Adrenal gland (tissue), 9 donors: ENCODE measurements at regions not wholly inside any gene's neighbourhood (a gene's known extent, or its start where the extent isn't known, plus 50 kb on each side); places are given as distances from the start of the nearest gene placed in this dataset.

Experiments
- DNase-seq, 7 donors: peaks; one replicate each; pipeline ENCODE4 v3.0.0-alpha.2; 2019 to 2020
- H3K27ac ChIP-seq, 5 donors: fragments of 200-600 bp; sonication (generic) in 4 of 5; 1 replicate in 3 of 5; 2 replicates in 2 of 5; pipeline versions ENCODE4 v1.5.1 to v1.8.0; 2016 to 2020; ENCODE audit warnings: mild to moderate bottlenecking in 1 of 5
- H3K27me3 ChIP-seq: fragments of 200-600 bp; 2 replicates; pipeline ENCODE4 v1.8.0; 2021
- H3K36me3 ChIP-seq, 2 donors: fragments of 200-600 bp; replicated peaks in 1 of 2; 1 replicate in 1 of 2; 2 replicates in 1 of 2; pipeline versions ENCODE4 v1.5.1 to v1.8.0; 2018 to 2022
- H3K4me1 ChIP-seq, 2 donors: fragments of 200-600 bp; replicated peaks in 1 of 2; 1 replicate in 1 of 2; 2 replicates in 1 of 2; pipeline versions ENCODE4 v1.5.1 to v1.8.0; 2018 to 2021
- H3K4me3 ChIP-seq, 4 donors: fragments of 200-600 bp; sonication (generic) in 3 of 4; one replicate each; pipeline ENCODE4 v1.5.1; 2016 to 2018
- H3K9me3 ChIP-seq, 3 donors: fragments of 200-600 bp; sonication (generic) in 1 of 3; replicated peaks in 1 of 3; 1 replicate in 2 of 3; 2 replicates in 1 of 3; pipeline versions ENCODE4 v1.5.1 to v1.8.0; 2016 to 2021
- POLR2A ChIP-seq, 2 donors: fragments of 450-650 bp; IDR thresholded peaks; one replicate each; pipeline ENCODE4 v1.6.1; 2017; ENCODE audit warnings: antibody characterized with exemption in 2 of 2, mild to moderate bottlenecking in 2 of 2, moderate library complexity in 1 of 2
- WGBS, 4 donors: extraction: QIAGEN DNeasy Blood & Tissue Kit in 2 of 4; methylation state at CpG; one replicate each; pipeline versions ENCODE4 v1.1.5 to v1.1.7; 2013 to 2017; 5-methylcytosine and 5-hydroxymethylcytosine counted together
- intact Hi-C, 2 donors: fragments of 100-400 bp; cut with DNase I; formaldehyde crosslinking; loops; one replicate each; pipeline versions ENCODE4 v1.14.1 to v1.15.0; 2022 to 2023
- TF ChIP-seq, protein P1 (sequence below), 6 experiments: fragments of 450-650 bp in 4 of 6; fragments of 200-600 bp in 2 of 6; sonication (generic) in 1 of 6; IDR thresholded peaks; 1 replicate in 5 of 6; 2 replicates in 1 of 6; pipeline versions ENCODE4 v1.5.1 to v1.8.0; 2016 to 2021; ENCODE audit warnings: antibody characterized with exemption in 6 of 6, mild to moderate bottlenecking in 2 of 6, moderate library complexity in 1 of 6
- donor health status: healthy with polysubstance abuse.
- donor health status: Bipolar disorder and iron deficiency.
- donor health status: DM: yes; HTN: yes; CAD: no.
- donor health status: DM: no; HTN: no; CAD: no.
- donor health status: DM: no; HTN: no; CAD: no.

DNA sequence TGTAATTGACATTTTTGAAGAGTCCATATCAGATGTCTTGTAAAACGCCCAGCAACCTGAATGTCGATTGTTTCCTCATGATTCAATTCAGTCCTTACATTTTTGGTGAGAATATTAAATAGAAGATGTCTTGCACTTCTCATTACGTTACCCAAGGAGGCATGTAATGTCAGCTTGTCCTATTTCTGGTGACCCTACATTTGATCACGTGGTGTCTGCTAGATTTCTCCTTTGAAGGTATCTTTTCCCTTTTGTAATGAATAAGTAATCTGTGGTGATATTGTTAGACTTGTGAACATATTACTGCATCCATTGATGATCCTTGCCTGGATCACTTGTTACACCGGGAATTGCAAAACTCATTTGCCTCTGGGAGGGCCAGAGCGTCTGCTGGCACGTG, 87.6 kb upstream of the DISP3 start:
- no peak for TF ChIP-seq POLR2A (IDR thresholded peaks at IDR 0.05)
- TF ChIP-seq, protein P1, sequence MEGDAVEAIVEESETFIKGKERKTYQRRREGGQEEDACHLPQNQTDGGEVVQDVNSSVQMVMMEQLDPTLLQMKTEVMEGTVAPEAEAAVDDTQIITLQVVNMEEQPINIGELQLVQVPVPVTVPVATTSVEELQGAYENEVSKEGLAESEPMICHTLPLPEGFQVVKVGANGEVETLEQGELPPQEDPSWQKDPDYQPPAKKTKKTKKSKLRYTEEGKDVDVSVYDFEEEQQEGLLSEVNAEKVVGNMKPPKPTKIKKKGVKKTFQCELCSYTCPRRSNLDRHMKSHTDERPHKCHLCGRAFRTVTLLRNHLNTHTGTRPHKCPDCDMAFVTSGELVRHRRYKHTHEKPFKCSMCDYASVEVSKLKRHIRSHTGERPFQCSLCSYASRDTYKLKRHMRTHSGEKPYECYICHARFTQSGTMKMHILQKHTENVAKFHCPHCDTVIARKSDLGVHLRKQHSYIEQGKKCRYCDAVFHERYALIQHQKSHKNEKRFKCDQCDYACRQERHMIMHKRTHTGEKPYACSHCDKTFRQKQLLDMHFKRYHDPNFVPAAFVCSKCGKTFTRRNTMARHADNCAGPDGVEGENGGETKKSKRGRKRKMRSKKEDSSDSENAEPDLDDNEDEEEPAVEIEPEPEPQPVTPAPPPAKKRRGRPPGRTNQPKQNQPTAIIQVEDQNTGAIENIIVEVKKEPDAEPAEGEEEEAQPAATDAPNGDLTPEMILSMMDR (IDR thresholded peaks at IDR 0.05), result no peak
- H3K9me3 ChIP-seq, result no peaks in the 10 kb centered on the region
- H3K36me3 ChIP-seq, result no peaks in the 10 kb centered on the region
- no peaks in the 10 kb centered on the region for H3K4me1 ChIP-seq
- H3K27ac ChIP-seq, result no peak overlapping the region
- 69 to 76% (median 72%) methylated on average over 7 of the region's 7 CpGs for WGBS, 4 donors
- intact Hi-C loops, result no loop called here
- H3K4me3 ChIP-seq, result no peak overlapping the region
- H3K27me3 ChIP-seq, result no peaks in the 10 kb centered on the region
- no peak for DNase-seq

- no peak for TF ChIP-seq POLR2A (IDR thresholded peaks at IDR 0.05)
- TF ChIP-seq, protein P1 (IDR thresholded peaks at IDR 0.05), result no peak
- intact Hi-C loops, result no loop called here
- Histone ChIP-seq H3K4me1 (no peaks in the 10 kb centered on the region), H3K36me3 (no peaks in the 10 kb centered on the region), H3K4me3 (no peak overlapping the region), H3K9me3 (no peaks in the 10 kb centered on the region), H3K27me3 (no peaks in the 10 kb centered on the region), H3K27ac (no peak overlapping the region)
- no peak for DNase-seq
- WGBS, 4 donors, result 73 to 94% (median 79%) methylated on average over 3 to 8 of the region's 8 CpGs
Observed at GRCh38 chr1:11391886-11392285, 87.1 kb upstream of the DISP3 start.

- WGBS, 4 donors, result 44 to 58% (median 49%) methylated on average over 10 of the region's 10 CpGs
- Histone ChIP-seq H3K4me1 (no peaks in the 10 kb centered on the region), H3K4me3 (no peak overlapping the region), H3K27ac (no peak overlapping the region), H3K36me3 (no peaks in the 10 kb centered on the region), H3K27me3 (no peaks in the 10 kb centered on the region), H3K9me3 (no peaks in the 10 kb centered on the region)
- DNase-seq, result no peak
- intact Hi-C loops, result no loop called here
- TF ChIP-seq, protein P1 (IDR thresholded peaks at IDR 0.05), result no peak
- no peak for TF ChIP-seq POLR2A (IDR thresholded peaks at IDR 0.05)
Observed at GRCh38 chr1:11394592-11395245, 84.2 kb upstream of the DISP3 start.

DNA sequence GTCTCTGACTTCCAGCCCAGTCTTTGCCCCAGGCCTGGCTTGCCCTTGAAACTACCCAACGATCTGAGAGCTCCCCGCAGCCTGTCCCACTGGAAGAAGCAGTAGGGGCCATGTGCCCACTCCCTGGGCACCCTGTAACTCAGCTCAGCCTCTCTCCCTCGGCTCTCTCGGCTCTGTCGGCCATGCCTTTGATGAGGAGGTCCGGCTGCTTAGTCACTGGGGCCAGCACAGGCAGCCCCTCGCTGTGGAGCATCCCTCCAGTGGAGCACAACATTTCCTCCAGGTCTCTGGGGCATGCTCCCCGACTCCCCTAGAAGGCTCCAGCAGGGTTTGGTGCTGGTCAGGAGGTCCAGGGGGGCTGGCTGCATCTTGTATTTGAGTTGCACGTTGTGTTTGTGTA, 83.3 kb upstream of the DISP3 start:
- no peak for DNase-seq
- Histone ChIP-seq H3K36me3 (no peaks in the 10 kb centered on the region), H3K9me3 (no peaks in the 10 kb centered on the region), H3K4me3 (no peak overlapping the region), H3K27me3 (no peaks in the 10 kb centered on the region), H3K4me1 (no peaks in the 10 kb centered on the region), H3K27ac (no peak overlapping the region)
- intact Hi-C loops, result no loop called here
- TF ChIP-seq POLR2A (IDR thresholded peaks at IDR 0.05), result no peak
- TF ChIP-seq, protein P1 (IDR thresholded peaks at IDR 0.05), result no peak
- 50 to 67% (median 60%) methylated on average over 6 to 9 of the region's 9 CpGs for WGBS, 4 donors
